Endothelial cell of umbilical vein (primary cell): ENCODE measurements at regions not wholly inside any gene's neighbourhood (a gene's known extent, or its start where the extent isn't known, plus 50 kb on each side); places are given as distances from the start of the nearest gene placed in this dataset.

Experiments used
- CTCF ChIP-seq, 2 donors: IDR thresholded peaks; 1 replicate in 1 of 2; 2 replicates in 1 of 2; pipeline ENCODE4 v1.5.1; 2011; ENCODE audit warnings: low read length in 2 of 2, mild to moderate bottlenecking in 2 of 2, moderate library complexity in 2 of 2, control low read depth in 1 of 2, inconsistent platforms in 1 of 2, low read depth in 1 of 2; ENCODE audit not compliant: insufficient read depth in 1 of 2; ENCODE audit errors: extremely low read depth in 1 of 2
- EZH2 ChIP-seq: IDR thresholded peaks from 2 replicates; pipeline ENCODE4 v1.6.1; 2012; ENCODE audit warnings: borderline replicate concordance, low read depth, mild to moderate bottlenecking, moderate library complexity, low read length, inconsistent platforms; ENCODE audit not compliant: severe bottlenecking
- FOS ChIP-seq: IDR thresholded peaks from 2 replicates; pipeline ENCODE4 v1.6.1; 2011; ENCODE audit warnings: mild to moderate bottlenecking, low read length, moderate library complexity, borderline replicate concordance; ENCODE audit not compliant: insufficient read depth
- JUN ChIP-seq: IDR thresholded peaks from 2 replicates; pipeline ENCODE4 v1.6.1; 2011; ENCODE audit warnings: borderline replicate concordance, low read depth; ENCODE audit not compliant: insufficient read length, insufficient read depth
- MYC ChIP-seq: IDR thresholded peaks from one replicate; pipeline ENCODE4 v1.6.1; 2011; ENCODE audit warnings: mild to moderate bottlenecking, low read depth, low read length
- POLR2A ChIP-seq: IDR thresholded peaks from 2 replicates; pipeline ENCODE4 v1.6.1; 2012; ENCODE audit warnings: low read depth, mild to moderate bottlenecking, control low read depth, low read length
- POLR2AphosphoS5 ChIP-seq: IDR thresholded peaks from 2 replicates; pipeline ENCODE4 v1.6.1; 2012; ENCODE audit warnings: low read depth, mild to moderate bottlenecking, control low read depth, low read length, moderate library complexity; ENCODE audit not compliant: insufficient read depth

GRCh38 chr11:44377914-44378321 is 68.0 kb upstream of the ALX4 start:
- TF ChIP-seq CTCF (IDR thresholded peaks at IDR 0.05; ENCODE audit: extremely low read depth in 1 of 2, insufficient read depth in 1 of 2, low read depth in 1 of 2, low read length in 2 of 2) (no peak), FOS (no peak), POLR2A (no peak), JUN (no peak), MYC (no peak), EZH2 (no peak), POLR2AphosphoS5 (no peak)
